SKM-1 (cell line): ENCODE measurements at regions not wholly inside any gene's neighbourhood (a gene's known extent, or its start where the extent isn't known, plus 50 kb on each side); places are given as distances from the start of the nearest gene placed in this dataset.
"Not testable (repeated sequence)": the region's sequence is repeated elsewhere in the genome, so short reads cannot be mapped to it uniquely, and the experiment has no call there.

Experiments
- DNase-seq: peaks from one replicate; lab custom pipeline; 2025; ENCODE audit not compliant: unreplicated experiment; lab: John Stamatoyannopoulos, UW

- no peak for DNase-seq
Measured at GRCh38 chr5:63008195-63008594, 429.6 kb downstream of the LRRC70 start.

GRCh38 chr5:62994842-62995241 is 416.2 kb downstream of the LRRC70 start:
- DNase-seq: not testable (repeated sequence)

GRCh38 chr5:62985749-62986148 is 407.1 kb downstream of the LRRC70 start:
- no peak for DNase-seq

GRCh38 chr5:62982348-62982747 is 403.7 kb downstream of the LRRC70 start:
- DNase-seq: no peak

GRCh38 chr5:62980884-62981283 is 402.3 kb downstream of the LRRC70 start:
- no peak for DNase-seq

GRCh38 chr5:62979472-62979871 is 400.9 kb downstream of the LRRC70 start:
- DNase-seq: no peak

- no peak for DNase-seq
Measured at GRCh38 chr5:62977661-62978060, 399.0 kb downstream of the LRRC70 start.

GRCh38 chr5:62974623-62975022 is 396.0 kb downstream of the LRRC70 start:
- no peak for DNase-seq

- no peak for DNase-seq
Measured at GRCh38 chr5:62969409-62970120, 390.9 kb downstream of the LRRC70 start.

- DNase-seq: no peak
Measured at GRCh38 chr5:62964428-62964827, 385.8 kb downstream of the LRRC70 start.

GRCh38 chr5:62960781-62961180 is 382.2 kb downstream of the LRRC70 start:
- no peak for DNase-seq

GRCh38 chr5:62956597-62956996 is 378.0 kb downstream of the LRRC70 start:
- no peak for DNase-seq

GRCh38 chr5:62954578-62954977 is 376.0 kb downstream of the LRRC70 start:
- no peak for DNase-seq

- no peak for DNase-seq
Measured at GRCh38 chr5:62948301-62948700, 369.7 kb downstream of the LRRC70 start.

GRCh38 chr5:62942384-62942783 is 363.8 kb downstream of the LRRC70 start:
- DNase-seq: no peak

- DNase-seq: no peak
Measured at GRCh38 chr5:62938927-62939326, 360.3 kb downstream of the LRRC70 start.

GRCh38 chr5:62937661-62938558 is 359.3 kb downstream of the LRRC70 start:
- no peak for DNase-seq

- DNase-seq: no peak
Measured at GRCh38 chr5:62935660-62936059, 357.0 kb downstream of the LRRC70 start.

GRCh38 chr5:62934319-62934718 is 355.7 kb downstream of the LRRC70 start:
- no peak for DNase-seq

- DNase-seq: no peak
Measured at GRCh38 chr5:62933261-62933660, 354.6 kb downstream of the LRRC70 start.

- no peak for DNase-seq
Measured at GRCh38 chr5:62931153-62931950, 352.7 kb downstream of the LRRC70 start.
